NB4 (cell line): ENCODE measurements at regions not wholly inside any gene's neighbourhood (a gene's known extent, or its start where the extent isn't known, plus 50 kb on each side); places are given as distances from the start of the nearest gene placed in this dataset.

Experiments
- CTCF ChIP-seq: IDR thresholded peaks from one replicate; pipeline ENCODE4 v1.5.1; 2012; ENCODE audit warnings: low read depth, low read length
- POLR2A ChIP-seq: IDR thresholded peaks from 2 replicates; pipeline ENCODE4 v1.6.1; 2011; ENCODE audit warnings: mild to moderate bottlenecking; ENCODE audit not compliant: insufficient read length; ENCODE audit errors: extremely low read depth

- TF ChIP-seq POLR2A (no peak), CTCF (no peak)
Observed at GRCh38 chr2:21454839-21455238, 331.1 kb downstream of the TDRD15 start.
